ENCODE measurements at regions not wholly inside any gene's neighbourhood (a gene's known extent, or its start where the extent isn't known, plus 50 kb on each side); places are given as distances from the start of the nearest gene placed in this dataset.
"Not testable (repeated sequence)": the region's sequence is repeated elsewhere in the genome, so short reads cannot be mapped to it uniquely, and the experiment has no call there.

DNA sequence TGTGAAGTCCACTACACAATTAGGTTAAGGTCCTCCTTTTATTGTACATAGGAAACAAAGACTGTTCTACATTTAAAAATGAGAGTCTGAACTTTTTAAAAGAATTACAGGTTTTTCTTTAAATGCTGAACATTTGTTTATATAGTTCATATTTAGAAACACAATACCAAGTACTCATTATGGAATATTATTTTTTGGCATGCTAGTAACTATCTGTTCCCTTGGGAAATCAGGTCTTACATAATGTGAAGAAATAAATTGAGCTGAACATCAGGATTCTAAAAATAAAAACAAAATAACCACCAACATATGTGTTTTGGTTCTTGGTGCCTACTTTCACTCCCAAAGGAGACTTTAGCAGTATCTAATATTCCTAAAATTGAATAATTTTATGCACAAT lies 230.5 kb upstream of the IZUMO3 start:
- TF ChIP-seq, protein P1, sequence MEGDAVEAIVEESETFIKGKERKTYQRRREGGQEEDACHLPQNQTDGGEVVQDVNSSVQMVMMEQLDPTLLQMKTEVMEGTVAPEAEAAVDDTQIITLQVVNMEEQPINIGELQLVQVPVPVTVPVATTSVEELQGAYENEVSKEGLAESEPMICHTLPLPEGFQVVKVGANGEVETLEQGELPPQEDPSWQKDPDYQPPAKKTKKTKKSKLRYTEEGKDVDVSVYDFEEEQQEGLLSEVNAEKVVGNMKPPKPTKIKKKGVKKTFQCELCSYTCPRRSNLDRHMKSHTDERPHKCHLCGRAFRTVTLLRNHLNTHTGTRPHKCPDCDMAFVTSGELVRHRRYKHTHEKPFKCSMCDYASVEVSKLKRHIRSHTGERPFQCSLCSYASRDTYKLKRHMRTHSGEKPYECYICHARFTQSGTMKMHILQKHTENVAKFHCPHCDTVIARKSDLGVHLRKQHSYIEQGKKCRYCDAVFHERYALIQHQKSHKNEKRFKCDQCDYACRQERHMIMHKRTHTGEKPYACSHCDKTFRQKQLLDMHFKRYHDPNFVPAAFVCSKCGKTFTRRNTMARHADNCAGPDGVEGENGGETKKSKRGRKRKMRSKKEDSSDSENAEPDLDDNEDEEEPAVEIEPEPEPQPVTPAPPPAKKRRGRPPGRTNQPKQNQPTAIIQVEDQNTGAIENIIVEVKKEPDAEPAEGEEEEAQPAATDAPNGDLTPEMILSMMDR (IDR thresholded peaks at IDR 0.05) = no peak
- no peak overlapping the region for H3K27ac ChIP-seq
- H3K4me1 ChIP-seq = no peaks in the 10 kb centered on the region
- ATAC-seq (no peak), DNase-seq (no peak)
- H3K4me3 ChIP-seq = no peak overlapping the region
- intact Hi-C loops (cut with DNase I) = no loop called here
- H3K36me3 ChIP-seq (ENCODE audit: insufficient read depth in 1 of 2, low read depth in 1 of 2) = no peaks in the 10 kb centered on the region
- H3K27me3 ChIP-seq (ENCODE audit: insufficient read depth in 3 of 3, low read length in 2 of 3) = no peaks in the 10 kb centered on the region
- H3K9me3 ChIP-seq = peaks cover 12% of the 10 kb centered on the region

DNA sequence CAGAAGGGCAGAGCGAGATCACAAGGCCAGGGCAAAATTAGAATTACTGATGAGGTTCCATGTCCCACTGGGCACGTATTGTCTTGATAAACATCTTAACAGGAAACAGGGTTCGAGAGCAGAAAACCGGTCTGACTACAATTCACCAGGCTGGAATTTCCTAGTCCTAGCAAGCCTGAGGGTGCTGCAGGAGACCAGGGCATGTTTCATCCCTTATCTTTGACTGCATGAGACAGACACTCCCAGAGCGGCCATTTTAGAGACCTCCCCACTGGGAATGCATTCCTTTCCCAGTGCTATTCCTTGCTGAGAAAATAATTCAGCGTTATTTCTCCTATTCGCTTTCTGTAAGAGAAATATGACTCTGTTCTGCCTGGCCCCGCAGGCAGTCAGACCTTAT lies 228.5 kb upstream of the IZUMO3 start:
- H3K36me3 ChIP-seq (ENCODE audit: insufficient read depth in 1 of 2, low read depth in 1 of 2); ATAC-seq; H3K27ac ChIP-seq; H3K27me3 ChIP-seq (ENCODE audit: insufficient read depth in 3 of 3, low read length in 2 of 3); H3K4me3 ChIP-seq; H3K9me3 ChIP-seq; DNase-seq; intact Hi-C loops (cut with DNase I); H3K4me1 ChIP-seq: not testable (repeated sequence)
- 89 to 96% (median 91%) methylated on average over 8 of the region's 8 CpGs for WGBS, 3 donors

DNA sequence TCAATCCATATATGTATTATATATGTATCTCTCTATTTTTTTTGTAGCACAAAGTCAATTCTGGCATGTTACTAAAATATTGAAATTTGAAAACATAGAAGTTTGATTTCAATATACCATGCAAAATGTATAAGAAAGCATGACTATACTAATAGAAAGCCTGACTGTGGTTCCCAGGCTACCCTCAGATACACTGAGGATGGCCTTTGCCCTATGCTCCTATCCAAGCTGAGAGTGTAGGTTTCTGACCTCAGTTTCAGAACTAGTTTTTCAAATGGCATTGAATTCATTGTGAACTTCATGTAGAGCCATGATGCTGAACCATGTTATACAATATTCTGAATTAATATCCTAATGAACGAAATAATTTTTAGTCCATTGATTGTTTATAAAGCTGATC lies 220.4 kb upstream of the IZUMO3 start:
- no peak for ATAC-seq
- TF ChIP-seq, protein P1 (IDR thresholded peaks at IDR 0.05) = no peak
- intact Hi-C loops (cut with DNase I) = no loop called here

DNA sequence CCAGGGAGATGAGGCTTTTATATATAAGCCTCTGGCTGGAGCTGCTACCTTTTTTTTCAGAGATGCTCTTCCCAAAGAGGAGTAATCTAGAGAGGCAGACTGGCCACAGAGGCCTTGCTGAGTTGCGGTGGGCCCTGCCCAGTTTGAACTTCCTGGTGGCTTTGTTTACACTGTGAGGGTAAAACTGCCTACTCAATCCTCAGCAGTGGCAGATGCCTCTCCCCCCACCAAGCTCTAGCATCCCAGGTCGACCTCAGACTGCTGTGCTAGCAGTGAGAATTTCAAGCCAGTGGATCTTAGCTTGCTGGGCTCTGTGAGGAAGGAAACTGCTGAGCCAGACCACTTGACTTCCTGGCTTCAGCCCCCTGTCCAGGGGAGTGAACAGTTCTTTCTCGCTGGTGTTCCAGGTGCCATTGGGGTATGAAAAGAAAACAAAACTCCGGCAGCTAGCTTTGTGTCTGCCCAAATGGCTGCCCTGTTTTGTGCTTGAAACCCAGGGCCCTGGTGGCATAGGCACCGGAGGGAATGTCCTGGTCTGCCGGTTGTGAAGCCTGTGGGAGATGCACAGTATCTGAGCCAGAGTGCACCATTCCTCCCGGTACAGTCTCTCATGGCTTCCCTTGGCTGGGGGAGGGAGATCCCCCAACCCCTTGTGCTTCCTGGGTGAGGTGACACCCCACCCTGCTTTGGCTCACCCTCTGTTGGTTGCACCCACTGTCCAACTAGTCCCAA lies 219.5 kb upstream of the IZUMO3 start:
- no peaks in the 10 kb centered on the region for H3K4me1 ChIP-seq
- H3K9me3 ChIP-seq = peaks cover 5% of the 10 kb centered on the region
- H3K4me3 ChIP-seq = no peak overlapping the region
- no peak overlapping the region for H3K27ac ChIP-seq
- H3K27me3 ChIP-seq (ENCODE audit: insufficient read depth in 3 of 3, low read length in 2 of 3) = no peaks in the 10 kb centered on the region
- TF ChIP-seq, protein P1 (IDR thresholded peaks at IDR 0.05) = no peak
- ATAC-seq = no peak
- WGBS, 3 donors = 70 to 73% (median 72%) methylated on average over 7 of the region's 7 CpGs
- no peaks in the 10 kb centered on the region for H3K36me3 ChIP-seq (ENCODE audit: insufficient read depth in 1 of 2, low read depth in 1 of 2)
- intact Hi-C loops (cut with DNase I) = no loop called here
- DNase-seq = peak in 1 of 2 donors; percentile 28

More for the DNA sequence above, 220.4 kb upstream of the IZUMO3 start:
- Histone ChIP-seq H3K4me3 (no peak overlapping the region), H3K27ac (no peak overlapping the region), H3K27me3 (ENCODE audit: insufficient read depth in 3 of 3, low read length in 2 of 3) (no peaks in the 10 kb centered on the region), H3K36me3 (ENCODE audit: insufficient read depth in 1 of 2, low read depth in 1 of 2) (no peaks in the 10 kb centered on the region), H3K4me1 (no peaks in the 10 kb centered on the region), H3K9me3 (peaks cover 4% of the 10 kb centered on the region)
- 92 to 93% (median 92%) methylated on average over 1 of the region's 1 CpG for WGBS, 3 donors
- DNase-seq = no peak

DNA sequence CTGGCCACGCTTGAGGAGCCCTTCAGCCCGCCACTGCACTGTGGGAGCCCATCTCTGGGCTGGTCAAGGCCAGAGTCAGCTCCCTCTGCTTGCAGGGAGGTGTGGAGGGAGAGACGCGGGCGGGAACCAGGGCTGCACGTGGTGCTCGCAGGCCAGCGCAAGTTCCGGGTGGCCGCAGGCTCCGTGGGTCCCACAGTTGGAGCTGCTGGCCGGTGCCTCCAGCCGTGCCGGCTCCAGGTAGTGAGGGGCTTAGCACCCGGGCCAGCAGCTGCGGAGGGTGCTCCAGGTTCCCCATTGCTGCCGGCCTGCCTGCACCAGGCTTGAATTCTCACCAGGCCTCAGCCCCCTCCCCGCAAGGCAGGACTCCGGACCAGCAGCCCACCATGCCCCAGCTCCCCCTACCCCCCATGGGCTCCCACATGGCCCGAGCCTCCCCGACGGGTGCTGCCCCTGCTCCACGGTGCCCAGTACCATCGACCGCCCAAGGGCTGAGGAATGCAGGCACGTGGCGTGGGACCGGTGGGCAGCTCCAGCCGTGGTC lies 192.8 kb upstream of the IZUMO3 start:
- Histone ChIP-seq H3K4me3 (no peak overlapping the region), H3K27me3 (ENCODE audit: insufficient read depth in 3 of 3, low read length in 2 of 3) (no peaks in the 10 kb centered on the region), H3K4me1 (no peaks in the 10 kb centered on the region), H3K9me3 (no peaks in the 10 kb centered on the region), H3K27ac (no peak overlapping the region), H3K36me3 (ENCODE audit: insufficient read depth in 1 of 2, low read depth in 1 of 2) (no peaks in the 10 kb centered on the region)
- DNase-seq = no peak
- ATAC-seq = no peak
- 94 to 96% (median 94%) methylated on average over 27 to 29 of the region's 29 CpGs for WGBS, 3 donors
- TF ChIP-seq, protein P1 (IDR thresholded peaks at IDR 0.05) = no peak
- intact Hi-C loops (cut with DNase I) = no loop called here

Measured in psoas muscle (tissue), 7 donors.